DND-41 (cell line): ENCODE measurements at regions not wholly inside any gene's neighbourhood (a gene's known extent, or its start where the extent isn't known, plus 50 kb on each side); places are given as distances from the start of the nearest gene placed in this dataset.
"Not testable (repeated sequence)": the region's sequence is repeated elsewhere in the genome, so short reads cannot be mapped to it uniquely, and the experiment has no call there.

Experiments
- ATAC-seq: fragments of 200-7000 bp; cut with Tn5 transposase; 3 replicates; pipeline ENCODE4 v1.9.1; 2021; ENCODE audit warnings: low read depth; ENCODE audit not compliant: insufficient read depth
- DNase-seq: peaks from one replicate; pipeline ENCODE4 v3.0.0-alpha.2; 2020
- H2AFZ ChIP-seq: 2 replicates; pipeline ENCODE4 v1.6.0; 2012; ENCODE audit warnings: low read depth, low read length
- H3K27ac ChIP-seq: 2 replicates; pipeline ENCODE4 v1.5.1; 2012; ENCODE audit warnings: low read length, inconsistent platforms
- H3K27me3 ChIP-seq: fragments of 200-600 bp; sonication (generic); 2 replicates; pipeline ENCODE4 v1.6.0; 2012; ENCODE audit warnings: low read length, mild to moderate bottlenecking, inconsistent platforms; ENCODE audit not compliant: insufficient read depth, poor library complexity
- H3K36me3 ChIP-seq: 2 replicates; pipeline ENCODE4 v1.5.1; 2012; ENCODE audit warnings: low read length, inconsistent platforms; ENCODE audit not compliant: insufficient read depth
- H3K4me1 ChIP-seq: 2 replicates; pipeline ENCODE4 v1.5.1; 2012; ENCODE audit warnings: mild to moderate bottlenecking, low read length; ENCODE audit not compliant: insufficient read depth
- H3K4me2 ChIP-seq: 2 replicates; pipeline ENCODE4 v1.6.0; 2012; ENCODE audit warnings: mild to moderate bottlenecking, moderate library complexity, low read length, inconsistent platforms; ENCODE audit not compliant: insufficient read depth
- H3K4me3 ChIP-seq, 2 experiments: fragments of 200-600 bp in 1 of 2; shearing (Covaris generic) in 1 of 2; 2 replicates each; pipeline ENCODE4 v1.5.1; 2012 to 2016; ENCODE audit warnings: inconsistent platforms in 2 of 2, low read length in 2 of 2, mild to moderate bottlenecking in 2 of 2, low read depth in 1 of 2, moderate library complexity in 1 of 2
- H3K79me2 ChIP-seq: 2 replicates; pipeline ENCODE4 v1.6.0; 2012; ENCODE audit warnings: low read length, inconsistent platforms; ENCODE audit not compliant: insufficient read depth
- H3K9ac ChIP-seq: 2 replicates; pipeline ENCODE4 v1.6.0; 2012; ENCODE audit warnings: low read depth, mild to moderate bottlenecking, inconsistent platforms, low read length, moderate library complexity
- H3K9me3 ChIP-seq: 2 replicates; pipeline ENCODE4 v1.5.1; 2012; ENCODE audit warnings: low read length, moderate library complexity, mild to moderate bottlenecking, inconsistent platforms; ENCODE audit not compliant: insufficient read depth, severe bottlenecking
- H4K20me1 ChIP-seq: 2 replicates; pipeline ENCODE4 v1.6.0; 2012; ENCODE audit warnings: low read length; ENCODE audit not compliant: insufficient read depth
- EZH2 ChIP-seq: IDR thresholded peaks from 3 replicates; pipeline ENCODE4 v1.6.1; 2012; ENCODE audit warnings: borderline replicate concordance, low read depth, mild to moderate bottlenecking, moderate library complexity, low read length, inconsistent platforms; ENCODE audit not compliant: severe bottlenecking
- TF ChIP-seq, protein P1 (sequence below): IDR thresholded peaks from 2 replicates; pipeline ENCODE4 v1.5.1; 2012; ENCODE audit warnings: borderline replicate concordance, low read length, moderate library complexity, mild to moderate bottlenecking; ENCODE audit not compliant: poor library complexity, severe bottlenecking; ENCODE audit errors: extremely low read depth

DNA sequence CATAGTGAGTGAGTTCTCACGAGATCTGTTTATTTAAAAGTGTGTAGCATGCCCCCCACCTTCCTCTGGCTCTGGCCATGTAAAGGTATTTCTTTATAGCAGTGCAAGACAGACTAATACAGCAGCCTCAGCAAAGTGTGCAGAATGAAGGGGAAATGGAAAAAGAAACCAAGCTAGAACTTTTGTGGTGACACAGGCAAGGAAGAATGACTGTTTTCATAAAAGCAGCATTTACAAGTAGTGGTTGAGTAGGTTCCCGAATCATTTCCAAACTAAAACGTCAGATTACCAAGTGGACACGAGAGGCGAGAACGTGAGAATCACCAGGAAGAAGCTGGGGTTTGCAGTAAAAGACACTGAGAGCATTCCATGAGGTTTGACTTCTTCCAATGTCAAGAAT lies 100.2 kb upstream of the AKAP13 start:
- no peak overlapping the region for H2AFZ ChIP-seq
- ATAC-seq (no peak), DNase-seq (no peak)
- H3K4me3 ChIP-seq, result no peak overlapping the region
- H3K9me3 ChIP-seq, result no peaks in the 10 kb centered on the region
- no peaks in the 10 kb centered on the region for H3K4me1 ChIP-seq
- no peak for TF ChIP-seq EZH2
- TF ChIP-seq, protein P1, sequence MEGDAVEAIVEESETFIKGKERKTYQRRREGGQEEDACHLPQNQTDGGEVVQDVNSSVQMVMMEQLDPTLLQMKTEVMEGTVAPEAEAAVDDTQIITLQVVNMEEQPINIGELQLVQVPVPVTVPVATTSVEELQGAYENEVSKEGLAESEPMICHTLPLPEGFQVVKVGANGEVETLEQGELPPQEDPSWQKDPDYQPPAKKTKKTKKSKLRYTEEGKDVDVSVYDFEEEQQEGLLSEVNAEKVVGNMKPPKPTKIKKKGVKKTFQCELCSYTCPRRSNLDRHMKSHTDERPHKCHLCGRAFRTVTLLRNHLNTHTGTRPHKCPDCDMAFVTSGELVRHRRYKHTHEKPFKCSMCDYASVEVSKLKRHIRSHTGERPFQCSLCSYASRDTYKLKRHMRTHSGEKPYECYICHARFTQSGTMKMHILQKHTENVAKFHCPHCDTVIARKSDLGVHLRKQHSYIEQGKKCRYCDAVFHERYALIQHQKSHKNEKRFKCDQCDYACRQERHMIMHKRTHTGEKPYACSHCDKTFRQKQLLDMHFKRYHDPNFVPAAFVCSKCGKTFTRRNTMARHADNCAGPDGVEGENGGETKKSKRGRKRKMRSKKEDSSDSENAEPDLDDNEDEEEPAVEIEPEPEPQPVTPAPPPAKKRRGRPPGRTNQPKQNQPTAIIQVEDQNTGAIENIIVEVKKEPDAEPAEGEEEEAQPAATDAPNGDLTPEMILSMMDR, result no peak
- H4K20me1 ChIP-seq, result no peaks in the 10 kb centered on the region
- H3K36me3 ChIP-seq, result no peaks in the 10 kb centered on the region
- H3K9ac ChIP-seq, result no peak overlapping the region
- no peaks in the 10 kb centered on the region for H3K79me2 ChIP-seq
- H3K4me2 ChIP-seq, result no peak overlapping the region
- no peaks in the 10 kb centered on the region for H3K27me3 ChIP-seq
- no peak overlapping the region for H3K27ac ChIP-seq

DNA sequence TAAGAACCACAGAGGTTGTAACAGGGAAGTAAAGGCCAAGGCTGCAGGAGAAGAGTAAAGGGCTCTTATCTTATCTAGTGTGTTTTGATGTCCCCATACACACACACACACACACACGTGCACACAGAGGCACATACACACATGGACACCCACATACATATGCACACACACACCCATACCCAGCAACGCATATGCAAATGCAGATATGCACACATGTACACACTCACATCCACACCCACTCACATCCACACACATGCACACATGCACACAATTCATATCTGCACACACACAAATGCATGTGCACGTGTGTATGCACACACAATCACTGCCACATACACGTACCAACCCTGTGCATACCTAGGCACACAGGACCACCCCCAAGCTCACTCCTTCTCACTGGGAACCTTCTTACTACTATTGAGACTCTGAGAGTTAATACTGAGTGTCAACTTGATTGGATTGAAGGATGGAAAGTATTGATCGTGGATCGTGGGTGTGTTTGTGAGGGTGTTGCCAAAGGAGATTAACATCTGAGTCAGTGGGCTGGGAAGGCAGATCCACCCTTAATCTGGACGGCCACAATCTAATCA lies 99.0 kb upstream of the AKAP13 start:
- ATAC-seq, result no peak
- Histone ChIP-seq H3K36me3 (no peaks in the 10 kb centered on the region), H3K9me3 (no peaks in the 10 kb centered on the region), H3K9ac (no peak overlapping the region), H3K79me2 (no peaks in the 10 kb centered on the region), H3K4me1 (no peaks in the 10 kb centered on the region), H3K4me2 (no peak overlapping the region), H3K4me3 (no peak overlapping the region), H4K20me1 (no peaks in the 10 kb centered on the region), H3K27me3 (no peaks in the 10 kb centered on the region), H3K27ac (no peak overlapping the region), H2AFZ (no peak overlapping the region)
- DNase-seq, result no peak
- TF ChIP-seq, protein P1, result no peak
- no peak for TF ChIP-seq EZH2

DNA sequence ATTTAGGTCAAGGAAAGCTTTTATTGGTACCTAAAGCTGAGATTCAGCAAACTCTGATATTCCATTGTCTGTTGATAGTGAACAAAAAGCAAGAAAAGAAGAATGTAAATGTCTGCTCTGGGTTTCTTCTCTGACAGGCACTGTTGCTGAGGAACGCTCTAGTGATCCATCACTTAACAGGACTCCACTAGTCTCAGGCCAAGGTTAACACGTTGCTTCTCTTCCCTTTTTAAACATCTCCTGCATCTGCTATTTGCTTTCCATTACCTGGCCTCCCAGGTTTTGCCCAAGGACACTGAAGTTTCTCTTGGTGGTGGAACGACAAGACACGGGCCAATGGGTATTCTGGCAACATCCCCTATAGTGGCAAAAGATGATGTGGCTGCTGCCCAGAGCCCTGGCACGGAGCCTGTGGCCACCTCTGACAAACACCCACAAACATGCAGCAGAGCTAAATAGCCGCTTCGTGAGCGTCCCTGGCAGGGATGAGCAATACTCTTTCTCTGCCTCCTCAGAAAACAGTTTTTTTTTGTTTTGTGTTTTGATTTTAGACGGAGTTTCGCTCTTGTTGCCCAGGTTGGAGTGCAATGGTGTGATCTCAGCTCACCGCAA lies 97.8 kb upstream of the AKAP13 start:
- Histone ChIP-seq H3K9me3 (no peaks in the 10 kb centered on the region), H3K4me3 (no peak overlapping the region), H3K4me2 (no peak overlapping the region), H3K9ac (no peak overlapping the region), H4K20me1 (no peaks in the 10 kb centered on the region), H3K27me3 (no peaks in the 10 kb centered on the region), H3K4me1 (no peaks in the 10 kb centered on the region), H3K36me3 (no peaks in the 10 kb centered on the region), H3K27ac (no peak overlapping the region), H3K79me2 (no peaks in the 10 kb centered on the region), H2AFZ (no peak overlapping the region)
- TF ChIP-seq, protein P1, result no peak
- no peak for TF ChIP-seq EZH2
- ATAC-seq, result no peak
- DNase-seq, result no peak

DNA sequence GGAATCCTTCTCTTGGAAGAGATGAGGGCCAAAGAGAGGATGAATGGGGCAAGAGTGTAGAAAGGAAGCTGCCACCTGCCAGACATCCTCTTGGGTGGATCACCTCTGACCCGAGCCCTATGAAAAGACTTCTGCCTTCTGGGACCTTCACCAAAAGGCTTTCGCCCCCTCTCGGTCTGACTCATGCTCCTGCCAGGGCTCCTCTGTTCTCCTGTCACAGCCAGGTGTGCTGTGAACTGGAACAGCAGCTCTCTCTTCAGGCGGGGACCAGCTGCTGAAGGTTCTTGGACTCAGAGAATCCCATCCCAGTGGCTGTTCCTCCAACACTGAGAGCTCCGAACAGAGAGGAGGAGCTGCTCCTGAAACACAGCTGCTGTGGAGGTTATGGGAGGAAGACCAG lies 96.6 kb upstream of the AKAP13 start:
- not testable (repeated sequence) for H3K4me3 ChIP-seq, H3K27me3 ChIP-seq, ATAC-seq, DNase-seq, H4K20me1 ChIP-seq, H3K9ac ChIP-seq, H3K9me3 ChIP-seq, H2AFZ ChIP-seq, H3K36me3 ChIP-seq, H3K27ac ChIP-seq, H3K4me1 ChIP-seq, H3K4me2 ChIP-seq, H3K79me2 ChIP-seq
